ENCODE measurements at regions not wholly inside any gene's neighbourhood (a gene's known extent, or its start where the extent isn't known, plus 50 kb on each side); places are given as distances from the start of the nearest gene placed in this dataset.
"Not testable (repeated sequence)": the region's sequence is repeated elsewhere in the genome, so short reads cannot be mapped to it uniquely, and the experiment has no call there.

DNA sequence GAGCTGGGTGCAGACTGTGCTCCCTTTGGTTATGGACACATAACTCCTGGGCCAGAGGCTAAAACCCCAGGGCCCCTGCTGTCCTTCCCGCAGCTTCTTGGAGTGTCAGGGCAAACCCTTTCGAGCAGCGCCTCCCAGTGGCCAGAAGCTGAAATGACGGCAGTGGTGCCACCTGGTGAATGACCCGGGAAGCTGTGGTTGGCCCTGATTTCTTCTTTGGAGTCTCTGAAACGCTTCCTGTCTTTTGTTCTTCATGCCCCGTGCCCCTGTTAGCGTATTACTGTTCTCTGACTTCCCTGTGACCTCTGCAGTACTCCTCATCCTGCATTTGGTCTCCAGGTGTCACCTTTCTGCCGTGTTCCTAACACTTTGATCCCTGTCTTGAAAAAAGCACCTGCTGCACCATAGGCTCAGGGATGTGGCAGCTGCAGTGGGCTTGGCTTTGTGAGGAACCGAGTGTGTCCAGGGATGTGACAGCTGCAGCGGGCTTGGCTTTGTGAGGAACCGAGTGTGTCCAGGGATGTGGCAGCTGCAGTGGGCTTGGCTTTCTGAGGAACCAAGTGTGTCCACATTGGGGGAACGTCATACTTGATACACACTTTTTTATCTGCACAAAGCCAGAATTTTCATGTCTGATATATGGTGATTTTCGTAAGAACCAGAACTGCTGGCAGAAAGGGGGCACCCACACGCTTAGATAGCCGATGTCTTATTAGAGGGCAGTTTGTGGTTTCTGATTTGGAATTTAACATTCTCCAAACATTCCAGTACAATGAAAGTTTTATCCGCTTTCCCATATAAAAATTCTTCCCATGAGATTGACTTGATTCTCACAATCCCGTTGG lies 241.8 kb upstream of the FRG2C start:
- H3K27ac Mint-ChIP-seq; H3K9ac ChIP-seq (ENCODE audit: low read length); H3K9me3 ChIP-seq (ENCODE audit: control extremely low read depth in 1 of 3, control insufficient read depth in 2 of 3, insufficient read depth in 1 of 3, low read length in 2 of 3); H4K20me1 ChIP-seq (ENCODE audit: control insufficient read depth, insufficient read depth, low read length, poor library complexity, severe bottlenecking); intact Hi-C loops (cut with micrococcal nuclease); ATAC-seq (ENCODE audit: low read depth); H3K4me3 Mint-ChIP-seq; H3K27me3 Mint-ChIP-seq; H3K4me1 Mint-ChIP-seq; H3K27me3 ChIP-seq (replicated peaks in 1 of 4; ENCODE audit: control extremely low read depth in 1 of 4, control insufficient read depth in 3 of 4, insufficient read depth in 4 of 4, low read length in 3 of 4); POLR2A ChIA-PET; H3K9me3 Mint-ChIP-seq (ENCODE audit: insufficient read depth); H3K4me3 ChIP-seq (ENCODE audit: control extremely low read depth in 1 of 5, extremely low read depth in 1 of 5, insufficient read depth in 1 of 5, low read depth in 2 of 5, low read length in 4 of 5); H2AFZ ChIP-seq (ENCODE audit: insufficient read depth, low read depth, low read length, poor library complexity, severe bottlenecking); H3K79me2 ChIP-seq (ENCODE audit: control insufficient read depth, insufficient read depth, low read length); H3K4me2 ChIP-seq (replicated peaks; ENCODE audit: low read depth, low read length, poor library complexity, severe bottlenecking); H3K36me3 ChIP-seq (replicated peaks in 1 of 2; ENCODE audit: control extremely low read depth in 1 of 2, control insufficient read depth in 1 of 2, extremely low read depth in 1 of 2, insufficient read depth in 2 of 2, low read length in 1 of 2); H3K4me1 ChIP-seq (ENCODE audit: control insufficient read depth in 2 of 2, insufficient read depth in 2 of 2, low read length in 2 of 2); H3K27ac ChIP-seq (ENCODE audit: low read length in 2 of 2); CTCF ChIA-PET: not testable (repeated sequence)
- DNase-seq: peak; percentile 13
- WGBS (ENCODE audit: insufficient coverage): 34% methylated on average over 11 of the region's 18 CpGs
- TF ChIP-seq, protein P1, sequence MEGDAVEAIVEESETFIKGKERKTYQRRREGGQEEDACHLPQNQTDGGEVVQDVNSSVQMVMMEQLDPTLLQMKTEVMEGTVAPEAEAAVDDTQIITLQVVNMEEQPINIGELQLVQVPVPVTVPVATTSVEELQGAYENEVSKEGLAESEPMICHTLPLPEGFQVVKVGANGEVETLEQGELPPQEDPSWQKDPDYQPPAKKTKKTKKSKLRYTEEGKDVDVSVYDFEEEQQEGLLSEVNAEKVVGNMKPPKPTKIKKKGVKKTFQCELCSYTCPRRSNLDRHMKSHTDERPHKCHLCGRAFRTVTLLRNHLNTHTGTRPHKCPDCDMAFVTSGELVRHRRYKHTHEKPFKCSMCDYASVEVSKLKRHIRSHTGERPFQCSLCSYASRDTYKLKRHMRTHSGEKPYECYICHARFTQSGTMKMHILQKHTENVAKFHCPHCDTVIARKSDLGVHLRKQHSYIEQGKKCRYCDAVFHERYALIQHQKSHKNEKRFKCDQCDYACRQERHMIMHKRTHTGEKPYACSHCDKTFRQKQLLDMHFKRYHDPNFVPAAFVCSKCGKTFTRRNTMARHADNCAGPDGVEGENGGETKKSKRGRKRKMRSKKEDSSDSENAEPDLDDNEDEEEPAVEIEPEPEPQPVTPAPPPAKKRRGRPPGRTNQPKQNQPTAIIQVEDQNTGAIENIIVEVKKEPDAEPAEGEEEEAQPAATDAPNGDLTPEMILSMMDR (IDR thresholded peaks at IDR 0.05): peak; percentile 60

DNA sequence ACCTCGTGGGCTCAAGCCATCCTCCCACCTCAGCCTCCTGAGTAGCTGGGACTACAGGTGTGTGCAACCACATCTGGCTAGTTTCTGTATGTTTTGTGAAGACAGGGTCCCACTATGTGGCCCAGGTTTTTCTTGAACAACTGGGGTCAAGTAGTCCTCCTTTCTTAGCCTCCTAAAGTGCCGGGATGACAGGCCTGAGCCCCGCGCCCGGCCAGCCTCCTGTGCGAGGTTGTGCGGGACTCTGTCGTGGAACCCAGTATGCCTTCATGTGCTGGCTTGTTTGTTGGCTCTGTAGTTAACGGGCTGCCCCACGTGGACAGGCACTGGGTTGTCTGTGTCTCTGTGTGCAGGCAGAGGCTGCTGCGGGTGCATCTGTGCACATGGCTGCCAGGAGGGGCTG lies 238.7 kb upstream of the FRG2C start:
- H4K20me1 ChIP-seq (ENCODE audit: control insufficient read depth, insufficient read depth, low read length, poor library complexity, severe bottlenecking); H3K27ac ChIP-seq (ENCODE audit: low read length in 2 of 2); H3K27ac Mint-ChIP-seq; ATAC-seq (ENCODE audit: low read depth); H3K4me3 Mint-ChIP-seq; H2AFZ ChIP-seq (ENCODE audit: insufficient read depth, low read depth, low read length, poor library complexity, severe bottlenecking); H3K79me2 ChIP-seq (ENCODE audit: control insufficient read depth, insufficient read depth, low read length); H3K4me1 ChIP-seq (ENCODE audit: control insufficient read depth in 2 of 2, insufficient read depth in 2 of 2, low read length in 2 of 2); H3K4me2 ChIP-seq (replicated peaks; ENCODE audit: low read depth, low read length, poor library complexity, severe bottlenecking); intact Hi-C loops (cut with micrococcal nuclease); H3K9me3 Mint-ChIP-seq (ENCODE audit: insufficient read depth); H3K4me3 ChIP-seq (ENCODE audit: control extremely low read depth in 1 of 5, extremely low read depth in 1 of 5, insufficient read depth in 1 of 5, low read depth in 2 of 5, low read length in 4 of 5); DNase-seq; POLR2A ChIA-PET; H3K36me3 ChIP-seq (replicated peaks in 1 of 2; ENCODE audit: control extremely low read depth in 1 of 2, control insufficient read depth in 1 of 2, extremely low read depth in 1 of 2, insufficient read depth in 2 of 2, low read length in 1 of 2); H3K4me1 Mint-ChIP-seq; H3K27me3 ChIP-seq (replicated peaks in 1 of 4; ENCODE audit: control extremely low read depth in 1 of 4, control insufficient read depth in 3 of 4, insufficient read depth in 4 of 4, low read length in 3 of 4); H3K27me3 Mint-ChIP-seq; CTCF ChIA-PET; H3K9ac ChIP-seq (ENCODE audit: low read length); H3K9me3 ChIP-seq (ENCODE audit: control extremely low read depth in 1 of 3, control insufficient read depth in 2 of 3, insufficient read depth in 1 of 3, low read length in 2 of 3): not testable (repeated sequence)
- over 99% methylated on average over 9 of the region's 11 CpGs for WGBS (ENCODE audit: insufficient coverage)

DNA sequence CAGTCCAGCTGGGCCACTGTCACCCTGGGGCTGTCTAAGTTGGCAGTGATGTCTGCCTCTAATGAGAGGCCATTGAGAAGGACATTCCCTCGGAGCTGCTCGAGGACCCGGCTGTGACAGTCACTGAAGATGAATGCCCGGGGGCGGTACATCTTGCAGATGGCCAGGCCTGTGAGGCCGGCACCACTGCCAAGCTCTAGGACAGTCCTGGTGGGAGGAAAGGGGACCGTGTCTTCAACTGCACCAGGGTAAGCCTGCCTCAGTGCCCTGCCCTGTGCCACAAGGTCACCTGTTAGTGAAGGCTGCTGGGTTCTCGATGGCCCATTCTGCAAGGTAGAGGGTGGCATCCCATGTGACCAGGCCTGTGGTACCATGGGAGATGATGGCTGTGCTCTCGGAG lies 236.6 kb upstream of the FRG2C start:
- not testable (repeated sequence) for H3K27ac Mint-ChIP-seq; H3K36me3 ChIP-seq (replicated peaks in 1 of 2; ENCODE audit: control extremely low read depth in 1 of 2, control insufficient read depth in 1 of 2, extremely low read depth in 1 of 2, insufficient read depth in 2 of 2, low read length in 1 of 2)

More for the DNA sequence above, 236.6 kb upstream of the FRG2C start:
- POLR2A ChIA-PET; H2AFZ ChIP-seq (ENCODE audit: insufficient read depth, low read depth, low read length, poor library complexity, severe bottlenecking); H3K27me3 Mint-ChIP-seq; H3K27me3 ChIP-seq (replicated peaks in 1 of 4; ENCODE audit: control extremely low read depth in 1 of 4, control insufficient read depth in 3 of 4, insufficient read depth in 4 of 4, low read length in 3 of 4); H3K9ac ChIP-seq (ENCODE audit: low read length); H4K20me1 ChIP-seq (ENCODE audit: control insufficient read depth, insufficient read depth, low read length, poor library complexity, severe bottlenecking); H3K9me3 ChIP-seq (ENCODE audit: control extremely low read depth in 1 of 3, control insufficient read depth in 2 of 3, insufficient read depth in 1 of 3, low read length in 2 of 3); H3K4me3 ChIP-seq (ENCODE audit: control extremely low read depth in 1 of 5, extremely low read depth in 1 of 5, insufficient read depth in 1 of 5, low read depth in 2 of 5, low read length in 4 of 5); H3K4me1 Mint-ChIP-seq; CTCF ChIA-PET; H3K4me1 ChIP-seq (ENCODE audit: control insufficient read depth in 2 of 2, insufficient read depth in 2 of 2, low read length in 2 of 2); intact Hi-C loops (cut with micrococcal nuclease); H3K79me2 ChIP-seq (ENCODE audit: control insufficient read depth, insufficient read depth, low read length); H3K27ac ChIP-seq (ENCODE audit: low read length in 2 of 2); H3K9me3 Mint-ChIP-seq (ENCODE audit: insufficient read depth); DNase-seq; H3K4me3 Mint-ChIP-seq; ATAC-seq (ENCODE audit: low read depth); H3K4me2 ChIP-seq (replicated peaks; ENCODE audit: low read depth, low read length, poor library complexity, severe bottlenecking): not testable (repeated sequence)
- 93% methylated on average over 9 of the region's 9 CpGs for WGBS (ENCODE audit: insufficient coverage)
